H1 (cell line): ENCODE measurements at regions not wholly inside any gene's neighbourhood (a gene's known extent, or its start where the extent isn't known, plus 50 kb on each side); places are given as distances from the start of the nearest gene placed in this dataset.

ENCODE experiments used
- CTCF ChIA-PET: fragments of 300-600 bp; sonication (Branson Sonifier 250); formaldehyde crosslinking; loops from one replicate; lab custom pipeline; 2021; ENCODE audit not compliant: partially characterized antibody; lab: Charles Lee
- POLR2A ChIA-PET: fragments of 300-600 bp; sonication (Branson Sonifier 250); formaldehyde crosslinking; loops from one replicate; lab custom pipeline; 2021; ENCODE audit warnings: inconsistent platforms; ENCODE audit not compliant: partially characterized antibody; lab: Charles Lee
- DNase-seq, 2 experiments: peaks; one replicate each; pipeline versions ENCODE4 v3.0.0 to v3.0.0-alpha.2; 2010 to 2022; ENCODE audit warnings: low spot score in 2 of 2, low read depth in 1 of 2, mixed read lengths in 1 of 2
- FAIRE-seq: peaks from 2 replicates; lab custom pipeline; 2011; peaks lifted over from hg19 to GRCh38; lab: Jason Lieb, UNC
- H2AFZ ChIP-seq: 2 replicates; pipeline ENCODE4 v1.8.1; 2012; ENCODE audit warnings: low read length, inconsistent platforms
- H2AK5ac ChIP-seq: 2 replicates; pipeline ENCODE4 v1.6.1; 2013; ENCODE audit warnings: low read depth, low read length
- H2BK120ac ChIP-seq: replicated peaks from 2 replicates; pipeline ENCODE3; 2013; ENCODE audit warnings: low read depth, low read length, inconsistent platforms
- H2BK12ac ChIP-seq: 2 replicates; pipeline ENCODE4 v1.6.1; 2013; ENCODE audit warnings: low read depth, low read length
- H2BK15ac ChIP-seq: 2 replicates; pipeline ENCODE4 v1.6.1; 2013; ENCODE audit warnings: low read length
- H2BK20ac ChIP-seq: 2 replicates; pipeline ENCODE4 v1.6.1; 2013; ENCODE audit warnings: low read length
- H2BK5ac ChIP-seq: 2 replicates; pipeline ENCODE4 v1.6.1; 2013; ENCODE audit warnings: low read depth, low read length
- H3K14ac ChIP-seq: 2 replicates; pipeline ENCODE4 v1.6.1; 2013; ENCODE audit warnings: inconsistent platforms; ENCODE audit not compliant: insufficient read length
- H3K18ac ChIP-seq: 2 replicates; pipeline ENCODE4 v1.6.1; 2013; ENCODE audit warnings: low read length; ENCODE audit errors: extremely low read depth
- H3K23ac ChIP-seq: 2 replicates; pipeline ENCODE4 v1.6.1; 2013; ENCODE audit warnings: inconsistent platforms; ENCODE audit not compliant: insufficient read length
- H3K23me2 ChIP-seq: 2 replicates; pipeline ENCODE4 v1.6.1; 2013; ENCODE audit warnings: low read depth, low read length
- H3K27ac ChIP-seq: 2 replicates; pipeline ENCODE4 v1.6.1; 2011; ENCODE audit warnings: low read depth, low read length, inconsistent platforms
- H3K27me3 ChIP-seq, 4 experiments: replicated peaks in 1 of 4; 1 replicate in 1 of 4; 2 replicates in 3 of 4; pipeline versions ENCODE4 v1.6.1 to v1.8.1; 2011 to 2013; ENCODE audit warnings: low read length in 3 of 4, mild to moderate bottlenecking in 3 of 4, inconsistent platforms in 2 of 4, mixed read lengths in 2 of 4, moderate library complexity in 1 of 4; ENCODE audit not compliant: control insufficient read depth in 3 of 4, insufficient read depth in 3 of 4; ENCODE audit errors: extremely low read depth in 1 of 4
- H3K36me3 ChIP-seq, 4 experiments: 2 replicates each; pipeline versions ENCODE4 v1.6.1 to v1.8.1; 2011 to 2013; ENCODE audit warnings: mild to moderate bottlenecking in 4 of 4, low read length in 3 of 4, moderate library complexity in 2 of 4, control low read depth in 1 of 4, inconsistent platforms in 1 of 4; ENCODE audit not compliant: insufficient read depth in 4 of 4, control insufficient read depth in 2 of 4
- H3K4ac ChIP-seq: replicated peaks from 2 replicates; pipeline ENCODE3; 2013; ENCODE audit warnings: low read length, low read depth, mixed read lengths, inconsistent platforms; ENCODE audit not compliant: insufficient read length
- H3K4me1 ChIP-seq, 4 experiments: replicated peaks in 1 of 4; 1 replicate in 1 of 4; 2 replicates in 3 of 4; pipeline versions ENCODE4 v1.6.1 to v1.8.1; 2011 to 2013; ENCODE audit warnings: low read length in 3 of 4, inconsistent platforms in 2 of 4, mixed read lengths in 1 of 4; ENCODE audit not compliant: insufficient read depth in 4 of 4, control insufficient read depth in 3 of 4
- H3K4me2 ChIP-seq, 2 experiments: 2 replicates each; pipeline versions ENCODE4 v1.6.1 to v1.8.1; 2011 to 2013; ENCODE audit warnings: low read depth in 2 of 2, low read length in 2 of 2, control low read depth in 1 of 2, inconsistent platforms in 1 of 2, mild to moderate bottlenecking in 1 of 2; ENCODE audit not compliant: insufficient read depth in 1 of 2
- H3K4me3 ChIP-seq, 4 experiments: fragments of 200-600, 300-600 bp in 1 of 4; sonication (generic), shearing (Covaris generic), sonication (Bioruptor Twin) in 1 of 4; 2 replicates each; pipeline versions ENCODE4 v1.5.1 to v1.8.1; 2011 to 2016; ENCODE audit warnings: low read length in 4 of 4, low read depth in 3 of 4, control low read depth in 2 of 4, inconsistent platforms in 2 of 4, mild to moderate bottlenecking in 2 of 4, mixed read lengths in 1 of 4, moderate library complexity in 1 of 4; ENCODE audit not compliant: insufficient read depth in 2 of 4; ENCODE audit errors: extremely low read depth in 1 of 4
- H3K56ac ChIP-seq: replicated peaks from 2 replicates; pipeline ENCODE3; 2013; ENCODE audit warnings: low read depth, mild to moderate bottlenecking, mixed read lengths, low read length, inconsistent platforms; ENCODE audit not compliant: insufficient read length
- H3K79me1 ChIP-seq: 2 replicates; pipeline ENCODE4 v1.6.1; 2013; ENCODE audit warnings: low read depth, low read length, control low read depth
- H3K79me2 ChIP-seq, 2 experiments: 2 replicates each; pipeline versions ENCODE4 v1.6.1 to v1.8.1; 2012 to 2013; ENCODE audit warnings: low read length in 2 of 2, mild to moderate bottlenecking in 2 of 2, inconsistent platforms in 1 of 2; ENCODE audit not compliant: insufficient read depth in 2 of 2, control insufficient read depth in 1 of 2
- H3K9ac ChIP-seq, 4 experiments: replicated peaks in 1 of 4; 1 replicate in 1 of 4; 2 replicates in 3 of 4; pipeline versions ENCODE4 v1.6.1 to v1.8.1; 2011 to 2013; ENCODE audit warnings: low read depth in 3 of 4, low read length in 3 of 4, control low read depth in 2 of 4, mild to moderate bottlenecking in 2 of 4, moderate library complexity in 2 of 4, inconsistent platforms in 1 of 4; ENCODE audit errors: extremely low read depth in 1 of 4
- H3K9me3 ChIP-seq, 2 experiments: 2 replicates each; pipeline versions ENCODE4 v1.6.1 to v1.8.1; 2012 to 2013; ENCODE audit warnings: mild to moderate bottlenecking in 2 of 2, moderate library complexity in 2 of 2, control low read depth in 1 of 2, inconsistent platforms in 1 of 2, low read depth in 1 of 2, low read length in 1 of 2, mixed read lengths in 1 of 2; ENCODE audit not compliant: insufficient read depth in 2 of 2
- H4K20me1 ChIP-seq, 2 experiments: replicated peaks in 1 of 2; 2 replicates each; pipeline versions ENCODE3 to v1.8.1; 2011 to 2013; ENCODE audit warnings: inconsistent platforms in 2 of 2, low read length in 2 of 2, mild to moderate bottlenecking in 1 of 2; ENCODE audit not compliant: insufficient read depth in 2 of 2, control insufficient read depth in 1 of 2
- H4K5ac ChIP-seq: 2 replicates; pipeline ENCODE4 v1.6.1; 2013; ENCODE audit warnings: low read length, low read depth, mixed read lengths, inconsistent platforms; ENCODE audit not compliant: insufficient read length
- H4K8ac ChIP-seq: 2 replicates; pipeline ENCODE4 v1.8.0; 2013; ENCODE audit warnings: mild to moderate bottlenecking, moderate library complexity, low read length, inconsistent platforms; ENCODE audit not compliant: insufficient read depth; ENCODE audit errors: extremely low read depth
- H4K91ac ChIP-seq: replicated peaks from 2 replicates; pipeline ENCODE3; 2013; ENCODE audit warnings: low read length, mixed read lengths, inconsistent platforms; ENCODE audit not compliant: insufficient read length
- ATF2 ChIP-seq: IDR thresholded peaks from 2 replicates; pipeline ENCODE4 v1.6.1; 2012; ENCODE audit warnings: low read length, inconsistent platforms
- CBX5 ChIP-seq: fragments of 300-800, 300-1000 bp; sonication (generic); IDR thresholded peaks from 2 replicates; pipeline ENCODE4 v1.7.1; 2016; ENCODE audit warnings: antibody characterized with exemption, low read length, low read depth
- CEBPB ChIP-seq: IDR thresholded peaks from 2 replicates; pipeline ENCODE4 v1.6.1; 2012; ENCODE audit warnings: low read depth, low read length
- GTF2F1 ChIP-seq: IDR thresholded peaks from 2 replicates; pipeline ENCODE4 v1.6.1; 2012; ENCODE audit warnings: low read depth, low read length, improper control_type of control experiment, borderline replicate concordance
- JUN ChIP-seq: IDR thresholded peaks from 2 replicates; pipeline ENCODE4 v1.6.1; 2011; ENCODE audit warnings: low read depth, mild to moderate bottlenecking, improper control_type of control experiment, low read length
- KDM1A ChIP-seq: fragments of 200-600, 300-600 bp; sonication (generic); IDR thresholded peaks from 2 replicates; pipeline ENCODE4 v1.7.1; 2016; ENCODE audit warnings: mild to moderate bottlenecking, low read length, borderline replicate concordance
- MAFK ChIP-seq: IDR thresholded peaks from 2 replicates; pipeline ENCODE4 v1.6.1; 2012; ENCODE audit warnings: low read depth, mild to moderate bottlenecking, improper control_type of control experiment, low read length
- POLR2A ChIP-seq, 2 experiments: IDR thresholded peaks; 1 replicate in 1 of 2; 2 replicates in 1 of 2; pipeline ENCODE4 v1.6.1; 2011; ENCODE audit warnings: low read depth in 2 of 2, low read length in 2 of 2, mild to moderate bottlenecking in 2 of 2; ENCODE audit errors: control extremely low read depth in 1 of 2
- POLR2AphosphoS5 ChIP-seq: IDR thresholded peaks from 2 replicates; pipeline ENCODE4 v1.6.1; 2011; ENCODE audit warnings: low read depth, low read length
- TCF12 ChIP-seq: IDR thresholded peaks from 2 replicates; pipeline ENCODE4 v1.6.1; 2011; ENCODE audit warnings: low read depth, mild to moderate bottlenecking, low read length
- USF2 ChIP-seq: IDR thresholded peaks from 2 replicates; pipeline ENCODE4 v1.6.1; 2011; ENCODE audit warnings: low read length, improper control_type of control experiment
- ZNF274 ChIP-seq: IDR thresholded peaks from 2 replicates; pipeline ENCODE4 v1.7.0; 2012; ENCODE audit warnings: low read length, borderline replicate concordance; ENCODE audit errors: extremely low read depth
- WGBS, 2 experiments: shearing (Covaris generic) in 1 of 2; methylation state at CpG; one replicate each; pipeline versions ENCODE4 v1.1.6 to v1.1.7; 2013 to 2015; ENCODE audit warnings: low lambda C conversion rate in 2 of 2, mixed read lengths in 2 of 2, inconsistent platforms in 1 of 2, low coverage in 1 of 2, missing lambda C conversion rate in 1 of 2; ENCODE audit not compliant: insufficient replicate concordance in 2 of 2, insufficient coverage in 1 of 2, insufficient read length in 1 of 2; ENCODE audit errors: extremely low coverage in 1 of 2, missing lambda C conversion rate in 1 of 2; 5-methylcytosine and 5-hydroxymethylcytosine counted together

- Histone ChIP-seq H2BK120ac (no peak overlapping the region), H2AFZ (peak overlapping the region; percentile 61; the same call in 1 of the 2 replicates), H2BK12ac (no peak overlapping the region), H2BK20ac (no peak overlapping the region), H3K4me2 (no peak overlapping the region), H2BK15ac (no peak overlapping the region), H3K14ac (no peak overlapping the region), H3K4me1 (peaks cover 0 to 13% (median 2%) of the 10 kb centered on the region in 4 experiments; a peak in 1 of 7 replicates), H3K56ac (no peak overlapping the region), H3K79me1 (no peaks in the 10 kb centered on the region), H4K91ac (no peak overlapping the region), H3K18ac (no peak overlapping the region), H4K8ac (no peak overlapping the region), H3K27ac (no peak overlapping the region), H4K20me1 (no peaks in the 10 kb centered on the region), H3K79me2 (no peaks in the 10 kb centered on the region), H3K27me3 (no peaks in the 10 kb centered on the region), H3K9ac (no peak overlapping the region), H3K4ac (no peak overlapping the region), H3K23me2 (no peaks in the 10 kb centered on the region; the same call in 1 of the 2 replicates), H3K23ac (no peak overlapping the region), H2AK5ac (no peak overlapping the region), H3K4me3 (no peak overlapping the region), H3K36me3 (no peaks in the 10 kb centered on the region), H4K5ac (no peak overlapping the region), H2BK5ac (no peak overlapping the region), H3K9me3 (no peaks in the 10 kb centered on the region)
- no peak for FAIRE-seq
- ChIA-PET POLR2A (no interaction called here), CTCF (interaction anchor here (0.9 to 1.6 kb wide), 3 partner anchors 65 to 143 kb away, joined by 3 to 4 read pairs (median 3); no protein-coding TSS in a partner anchor)
- WGBS, 2 experiments: 80% methylated on average over 10 of the region's 10 CpGs; no CpG with 5 or more reads in 1 of the 2 experiments
- no peak for DNase-seq
- no peak for TF ChIP-seq CBX5
- no peak for TF ChIP-seq TCF12
- TF ChIP-seq USF2: no peak
- no peak for TF ChIP-seq ATF2
- no peak for TF ChIP-seq KDM1A
- TF ChIP-seq ZNF274: no peak
- no peak for TF ChIP-seq POLR2A (IDR thresholded peaks at IDR 0.05; ENCODE audit: control extremely low read depth in 1 of 2, low read depth in 2 of 2, low read length in 2 of 2)
- no peak for TF ChIP-seq CEBPB
- no peak for TF ChIP-seq JUN
- TF ChIP-seq MAFK: no peak
- no peak for TF ChIP-seq GTF2F1
- no peak for TF ChIP-seq POLR2AphosphoS5
Observed at GRCh38 chr20:20967564-20968184, 138.5 kb downstream of the LINC00237 start.
